ENCODE measurements at regions not wholly inside any gene's neighbourhood (a gene's known extent, or its start where the extent isn't known, plus 50 kb on each side); places are given as distances from the start of the nearest gene placed in this dataset.

- TF ChIP-seq CTCF (IDR thresholded peaks at IDR 0.05) (no peak), EZH2 (IDR thresholded peaks at IDR 0.05; ENCODE audit: borderline replicate concordance, insufficient read depth, low read depth, low read length, poor library complexity, severe bottlenecking) (no peak)
Observed at GRCh38 chr10:57968328-57969016, 299.2 kb downstream of the IPMK start.
